BE2C (cell line): ENCODE measurements at regions not wholly inside any gene's neighbourhood (a gene's known extent, or its start where the extent isn't known, plus 50 kb on each side); places are given as distances from the start of the nearest gene placed in this dataset.

Experiments
- DNase-seq: peaks from one replicate; pipeline ENCODE4 v3.0.0-alpha.2; 2020
- H3K27me3 ChIP-seq: fragments of 250-450 bp; sonication (Bioruptor Pico); 2 replicates; pipeline ENCODE4 v1.5.1; 2020; ENCODE audit warnings: mild to moderate bottlenecking
- H3K36me3 ChIP-seq: fragments of 250-450 bp; sonication (Bioruptor Pico); 2 replicates; pipeline ENCODE4 v1.5.1; 2020; ENCODE audit warnings: mild to moderate bottlenecking
- H3K4me1 ChIP-seq: fragments of 250-450 bp; sonication (Bioruptor Pico); 2 replicates; pipeline ENCODE4 v1.5.1; 2020
- H3K4me3 ChIP-seq: 2 replicates; pipeline ENCODE4 v1.5.1; 2011; ENCODE audit warnings: low read depth, low read length
- H3K9me3 ChIP-seq: fragments of 250-450 bp; sonication (Bioruptor Pico); 2 replicates; pipeline ENCODE4 v1.5.1; 2020
- TF ChIP-seq, protein P1 (sequence below): IDR thresholded peaks from 2 replicates; pipeline ENCODE4 v1.5.1; 2012; ENCODE audit warnings: mild to moderate bottlenecking, low read depth, low read length

DNA sequence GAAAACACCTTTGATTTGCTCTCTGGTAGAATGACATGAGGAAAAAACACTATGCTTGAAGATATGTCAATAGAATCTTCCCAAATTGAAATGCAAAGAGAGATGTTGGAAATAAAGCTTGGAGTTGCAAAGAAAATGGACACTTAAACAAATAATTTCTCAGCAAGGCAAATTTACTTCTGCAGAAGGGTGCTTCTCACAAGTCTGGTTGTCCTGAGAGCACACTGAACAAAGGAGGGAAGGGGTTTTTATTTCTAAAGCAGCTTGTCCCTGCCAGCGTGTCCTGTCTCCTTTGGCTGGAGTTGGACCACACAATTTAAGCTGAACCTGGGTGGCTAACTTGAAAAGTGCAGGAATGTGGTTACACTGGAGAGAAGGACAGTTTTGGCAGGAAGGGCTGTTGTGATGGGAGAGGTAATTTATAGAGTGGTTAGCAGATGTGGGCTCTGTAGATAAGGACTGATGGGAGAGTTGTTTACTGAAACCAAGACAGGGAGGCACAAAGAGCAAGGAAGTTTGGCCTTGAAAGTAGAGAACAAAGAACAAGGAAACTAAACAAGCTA is 454.6 kb upstream of the EYS start:
- TF ChIP-seq, protein P1, sequence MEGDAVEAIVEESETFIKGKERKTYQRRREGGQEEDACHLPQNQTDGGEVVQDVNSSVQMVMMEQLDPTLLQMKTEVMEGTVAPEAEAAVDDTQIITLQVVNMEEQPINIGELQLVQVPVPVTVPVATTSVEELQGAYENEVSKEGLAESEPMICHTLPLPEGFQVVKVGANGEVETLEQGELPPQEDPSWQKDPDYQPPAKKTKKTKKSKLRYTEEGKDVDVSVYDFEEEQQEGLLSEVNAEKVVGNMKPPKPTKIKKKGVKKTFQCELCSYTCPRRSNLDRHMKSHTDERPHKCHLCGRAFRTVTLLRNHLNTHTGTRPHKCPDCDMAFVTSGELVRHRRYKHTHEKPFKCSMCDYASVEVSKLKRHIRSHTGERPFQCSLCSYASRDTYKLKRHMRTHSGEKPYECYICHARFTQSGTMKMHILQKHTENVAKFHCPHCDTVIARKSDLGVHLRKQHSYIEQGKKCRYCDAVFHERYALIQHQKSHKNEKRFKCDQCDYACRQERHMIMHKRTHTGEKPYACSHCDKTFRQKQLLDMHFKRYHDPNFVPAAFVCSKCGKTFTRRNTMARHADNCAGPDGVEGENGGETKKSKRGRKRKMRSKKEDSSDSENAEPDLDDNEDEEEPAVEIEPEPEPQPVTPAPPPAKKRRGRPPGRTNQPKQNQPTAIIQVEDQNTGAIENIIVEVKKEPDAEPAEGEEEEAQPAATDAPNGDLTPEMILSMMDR: no peak
- no peak for DNase-seq
- H3K36me3 ChIP-seq: no peaks in the 10 kb centered on the region
- no peak overlapping the region for H3K4me3 ChIP-seq
- no peaks in the 10 kb centered on the region for H3K27me3 ChIP-seq
- no peaks in the 10 kb centered on the region for H3K4me1 ChIP-seq
- H3K9me3 ChIP-seq: peaks cover 3% of the 10 kb centered on the region

DNA sequence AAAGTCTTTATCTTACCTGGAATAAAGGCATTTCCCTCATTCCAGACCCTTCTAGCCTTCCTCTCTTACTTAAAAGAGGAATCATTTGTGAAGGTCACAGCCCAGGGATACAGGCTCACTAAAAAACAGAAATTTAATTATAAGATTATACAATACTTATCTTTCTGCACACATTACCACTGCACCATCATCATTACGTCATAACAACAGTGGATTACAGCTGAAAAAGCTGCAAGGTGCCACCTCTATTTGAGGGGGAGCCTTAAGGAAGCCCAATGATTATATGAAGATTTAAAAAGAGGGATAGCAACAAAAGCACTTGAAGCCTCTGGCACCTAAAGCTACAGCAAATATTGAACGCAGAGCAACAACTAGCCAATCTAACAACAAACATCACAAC is 452.9 kb upstream of the EYS start:
- TF ChIP-seq, protein P1: no peak
- H3K27me3 ChIP-seq: no peaks in the 10 kb centered on the region
- H3K4me3 ChIP-seq: no peak overlapping the region
- H3K4me1 ChIP-seq: no peaks in the 10 kb centered on the region
- no peaks in the 10 kb centered on the region for H3K36me3 ChIP-seq
- no peak for DNase-seq
- H3K9me3 ChIP-seq: peaks cover 3% of the 10 kb centered on the region

DNA sequence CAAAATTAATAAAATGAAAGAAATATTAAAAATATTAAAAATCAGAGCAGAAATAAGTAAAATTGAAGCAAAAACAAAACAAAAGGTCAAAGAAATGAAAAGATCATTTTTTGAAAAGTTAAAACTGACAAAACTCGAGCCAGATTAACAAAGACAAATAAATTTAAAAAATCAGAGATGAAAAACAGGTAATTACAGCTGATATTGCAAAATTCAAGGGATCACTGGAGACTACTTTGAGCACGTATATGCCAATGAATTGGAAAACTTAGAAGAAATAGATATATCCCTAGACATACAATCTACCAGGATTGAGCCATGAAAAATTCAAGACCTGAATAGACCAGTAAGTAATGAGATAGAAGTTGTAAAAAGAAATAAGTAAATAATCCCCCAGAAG is 446.2 kb upstream of the EYS start:
- DNase-seq: no peak
- no peaks in the 10 kb centered on the region for H3K4me1 ChIP-seq
- no peaks in the 10 kb centered on the region for H3K36me3 ChIP-seq
- H3K27me3 ChIP-seq: no peaks in the 10 kb centered on the region
- no peak overlapping the region for H3K4me3 ChIP-seq
- no peaks in the 10 kb centered on the region for H3K9me3 ChIP-seq
- TF ChIP-seq, protein P1: no peak

DNA sequence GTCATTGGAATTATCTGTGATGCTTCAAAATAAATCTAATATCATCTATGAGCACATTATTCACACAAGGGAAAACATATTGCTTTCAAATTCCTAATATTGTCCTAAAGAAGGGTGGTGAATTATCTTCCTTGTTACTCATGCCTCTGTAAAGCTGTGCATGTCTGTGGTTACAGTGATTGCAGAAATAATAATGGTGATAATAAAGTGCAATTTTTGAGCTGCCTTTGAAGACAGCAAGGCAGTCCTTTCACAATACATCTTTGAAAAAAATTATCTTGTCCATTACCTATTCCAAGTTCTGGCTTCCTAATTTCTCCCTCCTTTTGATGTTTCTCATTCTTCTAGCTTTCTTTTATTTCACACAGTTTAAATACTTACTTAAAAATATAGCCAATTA is 442.1 kb upstream of the EYS start:
- H3K4me3 ChIP-seq: no peak overlapping the region
- no peaks in the 10 kb centered on the region for H3K9me3 ChIP-seq
- no peaks in the 10 kb centered on the region for H3K27me3 ChIP-seq
- no peak for DNase-seq
- TF ChIP-seq, protein P1: no peak
- no peaks in the 10 kb centered on the region for H3K4me1 ChIP-seq
- H3K36me3 ChIP-seq: no peaks in the 10 kb centered on the region

DNA sequence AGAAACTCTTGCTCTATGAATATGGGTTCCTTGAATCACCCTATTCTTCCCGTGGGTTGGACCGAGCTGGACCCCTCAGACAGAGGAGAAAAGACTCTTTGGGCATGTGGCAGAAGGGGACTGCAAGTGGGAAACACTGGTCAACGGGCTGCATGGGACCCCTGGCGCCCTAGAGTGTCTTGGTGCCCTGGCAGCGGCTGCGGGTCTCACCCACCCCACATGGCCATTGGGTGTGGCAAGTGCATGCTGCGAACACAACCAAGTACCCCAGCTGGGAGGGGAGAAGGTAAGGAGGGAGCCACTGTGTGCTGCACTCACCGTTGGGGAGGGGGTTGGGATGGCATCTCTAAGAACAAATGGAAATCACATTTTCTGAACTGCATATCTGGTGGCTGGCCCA is 438.8 kb upstream of the EYS start:
- H3K4me1 ChIP-seq: no peaks in the 10 kb centered on the region
- TF ChIP-seq, protein P1: no peak
- no peak overlapping the region for H3K4me3 ChIP-seq
- no peaks in the 10 kb centered on the region for H3K9me3 ChIP-seq
- H3K36me3 ChIP-seq: no peaks in the 10 kb centered on the region
- no peak for DNase-seq
- H3K27me3 ChIP-seq: no peaks in the 10 kb centered on the region

DNA sequence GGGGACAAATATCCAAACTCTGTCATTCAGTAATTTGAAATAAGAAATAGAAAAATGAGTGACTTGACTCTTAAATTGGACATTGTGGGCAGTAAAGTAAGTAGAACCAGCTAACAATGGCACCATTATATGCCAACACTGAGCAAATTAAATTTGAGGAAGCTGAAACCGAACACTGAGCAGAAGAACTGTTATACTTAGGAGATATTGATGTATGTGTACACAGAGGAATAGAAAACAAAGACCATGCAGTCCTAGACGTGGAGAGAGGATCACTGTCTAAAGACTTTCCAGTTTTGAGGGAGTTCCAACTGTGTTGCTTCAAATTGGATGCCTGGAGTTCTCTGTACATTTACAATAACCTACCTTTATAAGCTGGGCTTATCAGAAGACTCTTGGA is 427.0 kb upstream of the EYS start:
- no peak for DNase-seq
- Histone ChIP-seq H3K4me1 (no peaks in the 10 kb centered on the region), H3K9me3 (no peaks in the 10 kb centered on the region), H3K27me3 (no peaks in the 10 kb centered on the region), H3K36me3 (no peaks in the 10 kb centered on the region), H3K4me3 (no peak overlapping the region)
- TF ChIP-seq, protein P1: no peak
